ENCODE measurements at regions not wholly inside any gene's neighbourhood (a gene's known extent, or its start where the extent isn't known, plus 50 kb on each side); places are given as distances from the start of the nearest gene placed in this dataset.

DNA sequence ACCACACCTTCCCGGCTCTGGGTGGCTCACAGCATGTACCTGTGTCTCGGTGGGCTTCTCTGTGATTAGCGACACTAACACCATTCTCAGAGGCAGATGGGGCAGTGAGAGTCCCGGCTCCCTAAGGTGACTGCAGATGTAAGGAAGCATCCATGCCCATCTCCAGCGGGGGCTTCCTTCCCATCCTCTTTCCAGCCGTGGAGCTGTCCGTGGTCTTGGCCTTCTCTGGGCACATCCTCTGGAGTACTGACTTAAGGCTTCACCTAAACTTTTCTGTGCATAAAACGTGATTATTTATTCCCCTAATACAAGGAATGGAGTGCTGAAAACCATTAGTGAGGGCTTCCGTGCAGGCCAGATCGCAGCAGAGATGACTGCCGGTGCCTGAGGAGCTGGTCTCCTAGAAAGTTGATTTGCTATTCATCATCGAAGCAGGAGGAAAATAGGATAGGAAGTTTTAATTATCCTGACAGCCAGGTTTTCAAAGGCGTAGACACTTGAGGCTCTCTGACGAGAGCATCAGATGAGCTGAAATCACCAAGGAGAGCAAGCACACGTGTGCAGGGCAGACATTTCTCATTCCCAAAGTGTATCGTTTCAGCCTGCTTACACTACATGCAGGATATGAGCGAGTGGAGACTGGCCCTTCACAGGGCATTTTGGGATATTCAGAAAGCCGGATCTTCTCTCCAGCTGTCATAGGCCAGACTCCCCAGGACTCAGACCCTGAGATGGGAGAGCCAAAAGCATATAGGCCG, 186.1 kb upstream of the SALL3 start:
- TF ChIP-seq POLR2A (IDR thresholded peaks at IDR 0.05) (no peak), EP300 (IDR thresholded peaks at IDR 0.05; ENCODE audit: low read depth) (no peak), POLR2AphosphoS5 (IDR thresholded peaks at IDR 0.05) (no peak)
- TF ChIP-seq, protein P1, sequence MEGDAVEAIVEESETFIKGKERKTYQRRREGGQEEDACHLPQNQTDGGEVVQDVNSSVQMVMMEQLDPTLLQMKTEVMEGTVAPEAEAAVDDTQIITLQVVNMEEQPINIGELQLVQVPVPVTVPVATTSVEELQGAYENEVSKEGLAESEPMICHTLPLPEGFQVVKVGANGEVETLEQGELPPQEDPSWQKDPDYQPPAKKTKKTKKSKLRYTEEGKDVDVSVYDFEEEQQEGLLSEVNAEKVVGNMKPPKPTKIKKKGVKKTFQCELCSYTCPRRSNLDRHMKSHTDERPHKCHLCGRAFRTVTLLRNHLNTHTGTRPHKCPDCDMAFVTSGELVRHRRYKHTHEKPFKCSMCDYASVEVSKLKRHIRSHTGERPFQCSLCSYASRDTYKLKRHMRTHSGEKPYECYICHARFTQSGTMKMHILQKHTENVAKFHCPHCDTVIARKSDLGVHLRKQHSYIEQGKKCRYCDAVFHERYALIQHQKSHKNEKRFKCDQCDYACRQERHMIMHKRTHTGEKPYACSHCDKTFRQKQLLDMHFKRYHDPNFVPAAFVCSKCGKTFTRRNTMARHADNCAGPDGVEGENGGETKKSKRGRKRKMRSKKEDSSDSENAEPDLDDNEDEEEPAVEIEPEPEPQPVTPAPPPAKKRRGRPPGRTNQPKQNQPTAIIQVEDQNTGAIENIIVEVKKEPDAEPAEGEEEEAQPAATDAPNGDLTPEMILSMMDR (IDR thresholded peaks at IDR 0.05), result no peak
